ENCODE measurements at regions not wholly inside any gene's neighbourhood (a gene's known extent, or its start where the extent isn't known, plus 50 kb on each side); places are given as distances from the start of the nearest gene placed in this dataset.

DNA sequence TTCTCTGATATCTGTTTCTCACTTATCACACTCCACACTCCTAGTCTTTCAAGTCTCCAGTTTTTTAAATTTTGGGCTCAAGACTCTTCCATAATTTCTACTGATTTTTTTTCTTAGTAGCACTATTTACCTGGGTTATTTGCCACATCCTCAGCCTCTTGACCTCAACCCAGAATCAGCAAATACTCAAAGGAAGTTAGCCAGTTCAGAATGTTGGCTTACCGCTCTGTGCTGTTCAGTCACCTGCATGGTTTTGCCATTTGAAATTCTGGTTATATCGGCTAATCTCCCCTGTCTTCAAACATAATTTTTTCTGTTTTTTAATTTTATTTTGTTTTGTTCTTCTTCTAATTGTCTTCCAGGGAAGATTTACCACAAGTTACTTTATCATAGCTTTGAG is 412.6 kb downstream of the PTH2R start:
- Histone ChIP-seq H3K27me3 (ENCODE audit: control insufficient read depth, insufficient read depth, low read length) (no peaks in the 10 kb centered on the region), H2AFZ (no peak overlapping the region)
- TF ChIP-seq, protein P1, sequence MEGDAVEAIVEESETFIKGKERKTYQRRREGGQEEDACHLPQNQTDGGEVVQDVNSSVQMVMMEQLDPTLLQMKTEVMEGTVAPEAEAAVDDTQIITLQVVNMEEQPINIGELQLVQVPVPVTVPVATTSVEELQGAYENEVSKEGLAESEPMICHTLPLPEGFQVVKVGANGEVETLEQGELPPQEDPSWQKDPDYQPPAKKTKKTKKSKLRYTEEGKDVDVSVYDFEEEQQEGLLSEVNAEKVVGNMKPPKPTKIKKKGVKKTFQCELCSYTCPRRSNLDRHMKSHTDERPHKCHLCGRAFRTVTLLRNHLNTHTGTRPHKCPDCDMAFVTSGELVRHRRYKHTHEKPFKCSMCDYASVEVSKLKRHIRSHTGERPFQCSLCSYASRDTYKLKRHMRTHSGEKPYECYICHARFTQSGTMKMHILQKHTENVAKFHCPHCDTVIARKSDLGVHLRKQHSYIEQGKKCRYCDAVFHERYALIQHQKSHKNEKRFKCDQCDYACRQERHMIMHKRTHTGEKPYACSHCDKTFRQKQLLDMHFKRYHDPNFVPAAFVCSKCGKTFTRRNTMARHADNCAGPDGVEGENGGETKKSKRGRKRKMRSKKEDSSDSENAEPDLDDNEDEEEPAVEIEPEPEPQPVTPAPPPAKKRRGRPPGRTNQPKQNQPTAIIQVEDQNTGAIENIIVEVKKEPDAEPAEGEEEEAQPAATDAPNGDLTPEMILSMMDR (IDR thresholded peaks at IDR 0.05): no peak

DNA sequence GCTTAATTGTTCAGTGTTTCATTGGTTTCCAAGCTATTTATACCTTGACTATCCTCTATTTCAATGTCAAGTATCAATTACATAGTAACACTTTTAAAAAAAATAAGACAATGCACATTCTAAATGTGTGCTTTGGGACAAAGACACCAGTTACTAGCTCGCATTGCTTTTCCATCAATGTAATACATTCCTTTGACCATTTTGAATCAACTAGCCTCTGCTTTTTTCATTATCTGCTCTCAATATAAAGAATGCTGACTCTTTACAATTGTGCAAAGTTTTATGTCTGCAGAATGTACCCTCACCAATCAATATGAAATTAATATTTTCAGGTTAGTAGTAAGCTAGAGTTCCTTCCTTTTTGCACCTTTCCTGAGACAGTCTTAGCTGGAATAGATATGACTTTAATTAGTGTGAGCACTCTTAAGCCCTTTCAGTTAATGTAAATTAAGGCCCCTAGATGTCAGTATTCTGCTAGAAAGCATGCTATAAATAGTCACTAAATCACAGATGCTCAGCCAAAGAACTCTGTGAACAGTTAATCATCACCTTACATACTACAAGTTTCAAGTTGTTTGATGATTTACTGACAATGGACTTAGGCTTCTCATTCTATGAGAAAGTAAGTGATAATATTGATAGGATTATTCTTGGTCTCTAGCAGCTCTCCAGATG is 413.6 kb downstream of the PTH2R start:
- Histone ChIP-seq H3K79me2 (no peaks in the 10 kb centered on the region), H3K27ac (no peak overlapping the region), H3K4me2 (ENCODE audit: low read length) (no peak overlapping the region), H3K9ac (no peak overlapping the region), H3K9me3 (ENCODE audit: control insufficient read depth, low read length) (no peaks in the 10 kb centered on the region), H3K27me3 (ENCODE audit: control insufficient read depth, insufficient read depth, low read length) (no peaks in the 10 kb centered on the region), H3K4me3 (ENCODE audit: low read depth, low read length) (no peak overlapping the region), H3K4me1 (no peaks in the 10 kb centered on the region), H2AFZ (no peak overlapping the region), H3K36me3 (ENCODE audit: control insufficient read depth, insufficient read depth, low read length) (no peaks in the 10 kb centered on the region)
- TF ChIP-seq, protein P1 (IDR thresholded peaks at IDR 0.05): peak; percentile 73

More for the DNA sequence above, 412.6 kb downstream of the PTH2R start:
- Histone ChIP-seq H3K36me3 (ENCODE audit: control insufficient read depth, insufficient read depth, low read length) (no peaks in the 10 kb centered on the region), H3K9me3 (ENCODE audit: control insufficient read depth, low read length) (no peaks in the 10 kb centered on the region), H3K27ac (no peak overlapping the region), H3K4me3 (ENCODE audit: low read depth, low read length) (no peak overlapping the region), H3K4me2 (ENCODE audit: low read length) (no peak overlapping the region), H3K9ac (no peak overlapping the region), H3K4me1 (no peaks in the 10 kb centered on the region), H3K79me2 (no peaks in the 10 kb centered on the region)

DNA sequence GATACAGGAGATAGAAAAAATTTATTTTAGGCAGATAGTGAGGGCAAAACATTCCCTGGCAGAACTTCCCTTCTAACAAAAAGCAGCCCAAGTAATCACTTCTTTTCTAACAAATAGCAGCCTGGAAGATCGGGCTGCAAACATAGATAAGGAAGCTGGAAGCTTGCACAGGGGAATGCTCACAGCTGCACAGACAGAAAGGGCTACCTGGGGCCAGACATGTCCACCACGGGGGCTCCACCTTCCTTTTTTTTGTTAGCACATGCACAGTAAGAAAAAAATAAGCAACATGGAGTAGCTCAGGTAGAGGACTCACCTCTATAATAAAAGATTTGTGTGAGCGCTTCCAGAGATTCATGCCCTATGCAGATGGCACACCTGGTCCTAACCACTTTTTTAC is 420.5 kb downstream of the PTH2R start:
- Histone ChIP-seq H3K9me3 (ENCODE audit: control insufficient read depth, low read length) (no peaks in the 10 kb centered on the region), H3K36me3 (ENCODE audit: control insufficient read depth, insufficient read depth, low read length) (no peaks in the 10 kb centered on the region), H3K79me2 (no peaks in the 10 kb centered on the region), H3K4me3 (ENCODE audit: low read depth, low read length) (no peak overlapping the region), H3K4me2 (ENCODE audit: low read length) (no peak overlapping the region), H3K27ac (no peak overlapping the region), H3K4me1 (no peaks in the 10 kb centered on the region), H2AFZ (no peak overlapping the region), H3K9ac (no peak overlapping the region), H3K27me3 (ENCODE audit: control insufficient read depth, insufficient read depth, low read length) (no peaks in the 10 kb centered on the region)
- TF ChIP-seq, protein P1 (IDR thresholded peaks at IDR 0.05): no peak

DNA sequence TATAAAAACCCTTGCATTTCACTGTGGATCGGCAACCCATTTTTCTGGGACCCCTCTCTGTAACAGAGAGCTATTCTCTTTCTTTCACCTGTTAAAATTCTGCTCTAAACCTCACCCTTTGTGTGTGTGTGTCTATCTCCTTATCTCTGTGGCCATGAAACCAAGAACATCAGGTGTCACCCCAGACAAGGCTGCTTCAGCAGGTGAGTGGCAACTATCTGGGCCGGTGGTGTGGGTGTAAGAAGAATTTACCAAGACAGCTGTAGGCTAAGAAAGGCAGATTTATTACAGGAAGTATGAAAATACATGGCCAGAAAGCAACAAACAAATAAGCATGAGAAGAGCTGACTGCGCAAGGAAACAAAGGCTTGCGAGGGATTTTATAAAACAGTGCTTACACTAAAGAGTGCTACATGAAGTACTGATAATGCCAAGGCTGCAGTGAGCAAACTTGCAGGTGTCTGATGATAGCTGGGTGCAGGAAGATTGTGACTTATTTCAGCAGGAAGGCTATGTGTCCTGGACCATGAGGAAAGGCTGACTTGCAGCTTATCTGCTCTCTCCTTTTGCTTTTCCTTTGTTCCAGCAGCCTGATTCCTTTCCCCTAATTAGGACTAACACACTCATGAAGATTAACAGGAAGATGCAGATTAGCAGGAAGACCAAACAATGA is 421.1 kb downstream of the PTH2R start:
- Histone ChIP-seq H3K27me3 (ENCODE audit: control insufficient read depth, insufficient read depth, low read length) (no peaks in the 10 kb centered on the region), H3K27ac (no peak overlapping the region), H3K36me3 (ENCODE audit: control insufficient read depth, insufficient read depth, low read length) (no peaks in the 10 kb centered on the region), H3K4me3 (ENCODE audit: low read depth, low read length) (no peak overlapping the region), H3K9me3 (ENCODE audit: control insufficient read depth, low read length) (no peaks in the 10 kb centered on the region), H3K79me2 (no peaks in the 10 kb centered on the region), H3K9ac (no peak overlapping the region), H2AFZ (peak overlapping the region; percentile 18), H3K4me1 (no peaks in the 10 kb centered on the region), H3K4me2 (ENCODE audit: low read length) (no peak overlapping the region)
- TF ChIP-seq, protein P1 (IDR thresholded peaks at IDR 0.05): no peak
